ENCODE measurements at regions not wholly inside any gene's neighbourhood (a gene's known extent, or its start where the extent isn't known, plus 50 kb on each side); places are given as distances from the start of the nearest gene placed in this dataset.

DNA sequence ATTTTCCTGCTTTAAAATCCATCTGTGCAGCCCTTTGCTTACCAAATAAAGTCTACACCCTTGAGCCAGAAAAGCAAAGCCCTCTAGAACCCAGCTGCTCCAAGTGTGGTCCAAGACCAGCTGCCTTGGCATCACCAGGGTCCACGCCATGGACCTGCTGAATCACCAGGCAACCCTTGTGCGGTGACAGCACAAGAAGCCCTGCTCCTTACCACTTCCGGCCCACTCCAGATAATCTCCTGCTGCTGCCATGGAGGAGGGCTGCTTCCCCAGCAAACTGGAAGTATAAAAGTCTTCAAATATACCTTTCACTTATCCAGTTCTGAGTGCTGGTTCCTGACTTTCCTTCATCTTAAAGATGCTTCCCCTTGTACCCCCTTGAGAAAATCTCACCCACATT lies 106.0 kb upstream of the PKDCC start:
- Histone ChIP-seq H3K79me2 (ENCODE audit: low read length) (no peaks in the 10 kb centered on the region), H3K9ac (ENCODE audit: low read length) (no peak overlapping the region), H3K4me3 (ENCODE audit: low read length) (no peak overlapping the region), H3K27ac (ENCODE audit: low read length) (no peak overlapping the region), H3K9me3 (ENCODE audit: insufficient read depth, low read length) (no peaks in the 10 kb centered on the region), H3K27me3 (ENCODE audit: low read depth, low read length) (peaks cover 23% of the 10 kb centered on the region; the same call in 1 of the 2 replicates), H3K4me2 (ENCODE audit: low read length) (no peak overlapping the region), H3K4me1 (ENCODE audit: low read length) (peaks cover 5% of the 10 kb centered on the region), H3K36me3 (replicated peaks; ENCODE audit: low read depth, low read length) (no peaks in the 10 kb centered on the region), H2AFZ (ENCODE audit: low read depth, low read length) (no peak overlapping the region), H4K20me1 (ENCODE audit: insufficient read depth, low read length) (no peaks in the 10 kb centered on the region)
- TF ChIP-seq EZH2phosphoT487 (IDR thresholded peaks at IDR 0.05; ENCODE audit: low read depth), result no peak
- TF ChIP-seq, protein P1, sequence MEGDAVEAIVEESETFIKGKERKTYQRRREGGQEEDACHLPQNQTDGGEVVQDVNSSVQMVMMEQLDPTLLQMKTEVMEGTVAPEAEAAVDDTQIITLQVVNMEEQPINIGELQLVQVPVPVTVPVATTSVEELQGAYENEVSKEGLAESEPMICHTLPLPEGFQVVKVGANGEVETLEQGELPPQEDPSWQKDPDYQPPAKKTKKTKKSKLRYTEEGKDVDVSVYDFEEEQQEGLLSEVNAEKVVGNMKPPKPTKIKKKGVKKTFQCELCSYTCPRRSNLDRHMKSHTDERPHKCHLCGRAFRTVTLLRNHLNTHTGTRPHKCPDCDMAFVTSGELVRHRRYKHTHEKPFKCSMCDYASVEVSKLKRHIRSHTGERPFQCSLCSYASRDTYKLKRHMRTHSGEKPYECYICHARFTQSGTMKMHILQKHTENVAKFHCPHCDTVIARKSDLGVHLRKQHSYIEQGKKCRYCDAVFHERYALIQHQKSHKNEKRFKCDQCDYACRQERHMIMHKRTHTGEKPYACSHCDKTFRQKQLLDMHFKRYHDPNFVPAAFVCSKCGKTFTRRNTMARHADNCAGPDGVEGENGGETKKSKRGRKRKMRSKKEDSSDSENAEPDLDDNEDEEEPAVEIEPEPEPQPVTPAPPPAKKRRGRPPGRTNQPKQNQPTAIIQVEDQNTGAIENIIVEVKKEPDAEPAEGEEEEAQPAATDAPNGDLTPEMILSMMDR (IDR thresholded peaks at IDR 0.05; ENCODE audit: low read depth, low read length), result no peak

DNA sequence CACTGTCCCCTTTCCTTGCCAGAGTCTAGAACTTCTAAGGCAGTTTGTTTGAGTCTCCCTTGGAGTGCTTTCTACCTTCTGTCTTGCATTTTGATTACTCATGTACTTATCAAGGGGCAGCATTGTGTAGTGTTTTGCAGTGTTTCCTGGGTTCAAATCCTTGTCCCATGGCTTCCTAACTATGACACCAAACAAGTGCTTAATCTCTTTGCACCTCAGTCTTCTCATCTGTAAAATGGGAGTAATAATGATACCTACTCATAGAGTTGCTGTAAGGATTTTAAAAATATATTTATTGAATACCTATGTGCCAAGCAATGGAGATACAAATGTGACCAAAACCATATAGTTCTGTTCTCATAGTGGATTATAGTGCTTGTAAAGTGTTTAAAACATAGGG lies 105.5 kb upstream of the PKDCC start:
- no peaks in the 10 kb centered on the region for H3K79me2 ChIP-seq (ENCODE audit: low read length)
- H3K27me3 ChIP-seq (ENCODE audit: low read depth, low read length), result peaks cover 28% of the 10 kb centered on the region; the same call in 1 of the 2 replicates
- H3K9me3 ChIP-seq (ENCODE audit: insufficient read depth, low read length), result no peaks in the 10 kb centered on the region
- H2AFZ ChIP-seq (ENCODE audit: low read depth, low read length), result no peak overlapping the region
- no peaks in the 10 kb centered on the region for H4K20me1 ChIP-seq (ENCODE audit: insufficient read depth, low read length)
- H3K9ac ChIP-seq (ENCODE audit: low read length), result no peak overlapping the region
- H3K4me3 ChIP-seq (ENCODE audit: low read length), result no peak overlapping the region
- TF ChIP-seq EZH2phosphoT487 (IDR thresholded peaks at IDR 0.05; ENCODE audit: low read depth), result no peak
- TF ChIP-seq, protein P1 (IDR thresholded peaks at IDR 0.05; ENCODE audit: low read depth, low read length), result no peak
- no peaks in the 10 kb centered on the region for H3K36me3 ChIP-seq (replicated peaks; ENCODE audit: low read depth, low read length)
- no peak overlapping the region for H3K4me2 ChIP-seq (ENCODE audit: low read length)
- H3K27ac ChIP-seq (ENCODE audit: low read length), result no peak overlapping the region
- H3K4me1 ChIP-seq (ENCODE audit: low read length), result peaks cover 5% of the 10 kb centered on the region

DNA sequence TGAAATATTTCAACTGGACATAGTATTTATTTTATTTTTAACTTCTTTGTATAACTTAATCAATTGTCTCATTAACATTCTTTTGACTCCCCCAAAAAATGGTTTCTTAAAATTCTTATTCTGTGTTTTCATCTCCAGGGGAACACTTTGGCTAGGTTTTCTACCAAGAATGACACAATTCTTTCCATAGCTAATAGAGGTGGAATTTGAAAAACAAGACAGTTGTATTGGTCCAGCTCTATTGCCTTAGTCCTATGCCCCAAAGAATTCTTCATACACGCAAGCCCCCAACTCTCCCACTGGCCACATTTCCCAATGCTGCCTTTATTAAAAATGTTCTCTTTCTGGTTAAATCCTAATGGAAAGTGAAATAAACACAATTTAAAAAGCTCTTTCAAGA lies 104.7 kb upstream of the PKDCC start:
- Histone ChIP-seq H3K27ac (ENCODE audit: low read length) (no peak overlapping the region), H3K9me3 (ENCODE audit: insufficient read depth, low read length) (no peaks in the 10 kb centered on the region), H3K4me1 (ENCODE audit: low read length) (peaks cover 5% of the 10 kb centered on the region), H3K36me3 (replicated peaks; ENCODE audit: low read depth, low read length) (no peaks in the 10 kb centered on the region), H3K4me2 (ENCODE audit: low read length) (no peak overlapping the region), H3K27me3 (ENCODE audit: low read depth, low read length) (peaks cover 37% of the 10 kb centered on the region), H2AFZ (ENCODE audit: low read depth, low read length) (no peak overlapping the region), H4K20me1 (ENCODE audit: insufficient read depth, low read length) (no peaks in the 10 kb centered on the region), H3K4me3 (ENCODE audit: low read length) (no peak overlapping the region), H3K9ac (ENCODE audit: low read length) (no peak overlapping the region), H3K79me2 (ENCODE audit: low read length) (no peaks in the 10 kb centered on the region)
- TF ChIP-seq, protein P1 (IDR thresholded peaks at IDR 0.05; ENCODE audit: low read depth, low read length), result no peak
- no peak for TF ChIP-seq EZH2phosphoT487 (IDR thresholded peaks at IDR 0.05; ENCODE audit: low read depth)

DNA sequence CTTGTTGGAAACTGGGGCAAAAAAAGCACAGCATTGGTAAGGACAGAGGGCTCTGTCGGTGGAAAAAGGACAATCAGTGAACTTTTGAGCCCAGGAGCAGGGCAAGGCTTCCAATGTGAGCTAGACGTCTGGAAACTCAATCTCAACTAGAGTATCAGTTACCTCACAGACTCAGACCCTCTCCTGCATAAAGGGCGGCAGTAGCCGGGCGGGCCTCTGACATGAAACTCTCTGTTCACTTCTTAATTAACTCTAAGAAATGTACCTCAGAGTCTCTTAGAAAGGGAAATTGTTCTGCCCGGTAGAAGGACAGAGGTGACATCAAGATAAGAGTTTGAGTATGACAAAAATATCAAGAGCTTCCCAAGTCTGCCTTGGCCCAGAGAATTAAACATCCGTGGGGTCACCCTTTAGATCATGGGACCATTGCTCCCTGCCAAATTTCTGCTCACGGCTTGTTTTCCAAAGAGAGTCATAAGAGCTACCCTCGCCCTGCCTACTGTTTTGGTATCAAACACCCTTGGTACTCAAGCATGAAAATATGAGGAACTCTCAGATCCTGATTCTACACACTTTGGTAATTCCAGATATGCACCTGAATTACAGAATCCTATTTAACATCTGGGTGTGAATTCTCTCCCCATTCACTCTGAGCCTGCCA lies 103.5 kb upstream of the PKDCC start:
- Histone ChIP-seq H3K9me3 (ENCODE audit: insufficient read depth, low read length) (no peaks in the 10 kb centered on the region), H3K9ac (ENCODE audit: low read length) (no peak overlapping the region), H3K27me3 (ENCODE audit: low read depth, low read length) (peaks cover 43% of the 10 kb centered on the region), H3K36me3 (replicated peaks; ENCODE audit: low read depth, low read length) (no peaks in the 10 kb centered on the region), H3K27ac (ENCODE audit: low read length) (no peak overlapping the region), H2AFZ (ENCODE audit: low read depth, low read length) (no peak overlapping the region), H3K4me3 (ENCODE audit: low read length) (no peak overlapping the region), H3K4me1 (ENCODE audit: low read length) (peaks cover 5% of the 10 kb centered on the region), H4K20me1 (ENCODE audit: insufficient read depth, low read length) (no peaks in the 10 kb centered on the region), H3K4me2 (ENCODE audit: low read length) (no peak overlapping the region), H3K79me2 (ENCODE audit: low read length) (no peaks in the 10 kb centered on the region)
- TF ChIP-seq, protein P1 (IDR thresholded peaks at IDR 0.05; ENCODE audit: low read depth, low read length), result no peak
- TF ChIP-seq EZH2phosphoT487 (IDR thresholded peaks at IDR 0.05; ENCODE audit: low read depth), result no peak
